ENCODE measurements at regions not wholly inside any gene's neighbourhood (a gene's known extent, or its start where the extent isn't known, plus 50 kb on each side); places are given as distances from the start of the nearest gene placed in this dataset.
A peak's percentile ranks its signal among the peaks of the same experiment; 100 is the strongest.

DNA sequence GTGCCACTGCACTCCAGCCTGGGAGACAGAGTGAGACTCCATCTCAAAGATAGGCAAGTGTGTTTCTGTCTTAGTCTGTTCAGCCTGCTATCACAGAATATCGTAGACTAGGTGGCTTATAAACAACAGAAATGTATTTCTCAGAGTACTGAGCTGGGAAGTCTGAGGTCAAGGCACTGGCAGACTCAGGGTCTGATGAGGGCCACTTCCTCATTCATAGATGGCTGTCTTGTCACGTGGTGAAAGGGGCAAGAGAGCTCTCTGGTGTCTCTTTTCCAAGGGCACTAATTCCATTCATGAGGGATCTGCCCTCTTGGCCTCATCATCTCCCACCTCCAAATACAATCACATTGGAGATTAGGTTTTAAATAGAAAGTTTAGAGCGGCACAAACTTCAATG is 95.6 kb upstream of the PHACTR3 start:
- no peak for DNase-seq

- no peak for DNase-seq
These were observed 91.7 kb upstream of the PHACTR3 start for GRCh38 chr20:59512651-59513050.

GRCh38 chr20:59514554-59514953 is 89.8 kb upstream of the PHACTR3 start:
- no peak for DNase-seq

GRCh38 chr20:59515013-59515905 is 89.1 kb upstream of the PHACTR3 start:
- peak; percentile 1 for DNase-seq

DNA sequence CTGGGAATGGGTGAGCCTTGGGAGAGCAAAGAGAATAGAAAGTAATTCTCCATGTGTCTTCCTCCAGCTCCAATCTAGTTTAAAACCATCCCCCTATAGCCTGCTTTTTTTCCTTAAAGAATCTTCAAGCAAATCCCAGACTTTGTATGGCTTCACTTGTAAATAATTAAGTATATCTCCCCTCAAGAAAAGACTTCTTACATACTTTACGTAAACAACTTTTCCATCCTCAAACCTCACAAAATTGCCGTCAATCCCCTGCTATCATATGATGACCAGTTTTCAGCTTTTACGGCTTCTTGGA is 88.5 kb upstream of the PHACTR3 start:
- no peak for DNase-seq

GRCh38 chr20:59518881-59519706 is 85.2 kb upstream of the PHACTR3 start:
- peak; percentile 24 for DNase-seq

GRCh38 chr20:59519707-59520014 is 84.7 kb upstream of the PHACTR3 start:
- no peak for DNase-seq

- no peak for DNase-seq
These were observed 83.5 kb upstream of the PHACTR3 start for GRCh38 chr20:59520814-59521213.

GRCh38 chr20:59525500-59526241 is 78.7 kb upstream of the PHACTR3 start:
- peak; percentile 17 for DNase-seq

GRCh38 chr20:59526242-59527225 is 77.8 kb upstream of the PHACTR3 start:
- no peak for DNase-seq

DNA sequence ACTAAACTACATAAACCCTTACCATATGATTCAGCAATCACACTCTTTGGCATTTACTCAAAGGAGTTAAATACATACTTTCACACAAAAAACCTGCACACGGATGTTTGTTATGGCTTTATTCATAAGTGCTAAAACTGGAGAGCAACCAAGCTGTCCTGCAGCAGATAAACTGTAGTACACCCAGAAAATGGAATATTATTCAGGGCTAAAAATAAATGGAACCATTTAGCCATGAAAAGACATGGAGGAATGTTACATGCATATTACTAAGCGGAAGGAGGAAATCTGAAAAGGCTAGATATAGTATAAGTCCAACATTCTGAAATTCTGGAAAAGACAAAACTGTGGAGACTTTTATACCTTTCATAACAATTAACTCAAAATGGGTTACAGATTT is 73.6 kb upstream of the PHACTR3 start:
- no peak for DNase-seq

DNA sequence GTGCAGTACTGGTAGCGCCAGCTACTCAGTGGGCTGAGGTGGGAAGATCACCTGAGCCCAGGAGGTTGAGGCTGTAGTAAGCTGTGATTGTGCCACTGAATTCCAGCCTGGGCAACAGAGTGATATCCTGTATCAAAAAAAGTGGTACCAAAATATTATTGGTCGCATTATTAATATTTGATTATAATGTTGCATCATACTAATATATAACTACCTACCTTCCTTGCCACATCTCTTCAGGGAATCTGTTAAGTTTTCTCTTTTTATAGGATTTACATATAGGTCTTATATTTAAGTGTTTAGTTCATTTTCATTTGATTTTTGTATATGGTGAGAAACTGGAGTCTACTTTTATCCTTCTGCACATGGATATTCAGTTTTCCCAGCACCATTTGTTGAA is 66.3 kb upstream of the PHACTR3 start:
- DNase-seq: no peak

DNA sequence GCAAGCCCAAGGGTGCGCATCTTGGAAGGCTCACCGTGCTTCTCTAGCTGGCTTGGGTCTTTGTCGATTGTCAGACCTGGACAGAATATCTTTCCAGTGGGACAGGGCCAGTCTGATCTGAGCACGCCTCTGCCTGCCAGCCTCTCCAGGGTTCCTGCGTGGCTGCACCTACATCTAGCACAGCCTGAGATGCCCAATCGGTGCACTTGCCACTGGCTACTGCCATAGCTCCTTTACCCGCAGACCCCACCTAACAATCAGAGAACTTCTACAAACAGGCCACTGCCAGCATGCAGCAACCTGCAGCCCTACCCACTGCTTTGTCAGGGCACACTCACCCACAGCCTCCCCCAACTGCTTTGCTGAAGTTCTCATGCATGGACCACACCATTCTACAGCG is 56.7 kb upstream of the PHACTR3 start:
- DNase-seq: no peak
